Smooth muscle cell (in vitro differentiated cells): ENCODE measurements at regions not wholly inside any gene's neighbourhood (a gene's known extent, or its start where the extent isn't known, plus 50 kb on each side); places are given as distances from the start of the nearest gene placed in this dataset.

Source experiments
- DNase-seq: peaks from one replicate; lab custom pipeline; 2025; ENCODE audit not compliant: unreplicated experiment; lab: John Stamatoyannopoulos, UW
- H2AFZ ChIP-seq: fragments of 200-600 bp; sonication (generic); 2 replicates; pipeline ENCODE4 v1.6.0; 2016; ENCODE audit warnings: antibody characterized with exemption, low read depth, mild to moderate bottlenecking
- H3F3A ChIP-seq: fragments of 200-600 bp; sonication (generic); 2 replicates; pipeline ENCODE4 v1.6.0; 2017; ENCODE audit warnings: antibody characterized with exemption, low read depth
- H3K27ac ChIP-seq: fragments of 200-600 bp; sonication (generic); 2 replicates; pipeline ENCODE4 v1.5.1; 2016; ENCODE audit warnings: low read depth, mild to moderate bottlenecking
- H3K27me3 ChIP-seq: fragments of 200-600 bp; sonication (generic); 2 replicates; pipeline ENCODE4 v1.6.1; 2016; ENCODE audit warnings: low read depth, mild to moderate bottlenecking
- H3K36me3 ChIP-seq: fragments of 200-600 bp; sonication (generic); 2 replicates; pipeline ENCODE4 v1.5.1; 2016; ENCODE audit warnings: low read depth
- H3K4me1 ChIP-seq: fragments of 200-600 bp; sonication (generic); 2 replicates; pipeline ENCODE4 v1.5.1; 2016; ENCODE audit warnings: low read depth
- H3K4me2 ChIP-seq: fragments of 200-600 bp; sonication (generic); 2 replicates; pipeline ENCODE4 v1.6.0; 2016; ENCODE audit warnings: mild to moderate bottlenecking
- H3K4me3 ChIP-seq: fragments of 200-600 bp; sonication (generic); 2 replicates; pipeline ENCODE4 v1.5.1; 2016; ENCODE audit warnings: mild to moderate bottlenecking
- H3K79me2 ChIP-seq: fragments of 200-600 bp; sonication (generic); 2 replicates; pipeline ENCODE4 v1.6.0; 2016; ENCODE audit warnings: low read depth, mild to moderate bottlenecking
- H3K9ac ChIP-seq: fragments of 200-600 bp; sonication (generic); 2 replicates; pipeline ENCODE4 v1.6.0; 2016; ENCODE audit warnings: low read depth
- H3K9me3 ChIP-seq: fragments of 200-600 bp; sonication (generic); replicated peaks from 2 replicates; pipeline ENCODE4 v1.5.1; 2016; ENCODE audit warnings: low read depth
- H4K20me1 ChIP-seq: fragments of 200-600 bp; sonication (generic); 2 replicates; pipeline ENCODE4 v1.6.0; 2016; ENCODE audit warnings: low read depth
- WGBS: methylation state at CpG from one replicate; pipeline ENCODE4 v1.1.7; 2016; ENCODE audit warnings: low lambda C conversion rate; 5-methylcytosine and 5-hydroxymethylcytosine counted together
- TF ChIP-seq, protein P1 (sequence below): fragments of 200-600 bp; sonication (generic); IDR thresholded peaks from 2 replicates; pipeline ENCODE4 v1.5.1; 2017; ENCODE audit warnings: borderline replicate concordance, mild to moderate bottlenecking, antibody characterized with exemption; ENCODE audit not compliant: insufficient read depth, poor library complexity, severe bottlenecking

- Histone ChIP-seq H4K20me1 (no peaks in the 10 kb centered on the region), H2AFZ (no peak overlapping the region), H3K9ac (no peak overlapping the region), H3K27me3 (no peaks in the 10 kb centered on the region), H3K36me3 (no peaks in the 10 kb centered on the region), H3K4me1 (no peaks in the 10 kb centered on the region), H3K4me3 (no peak overlapping the region), H3K4me2 (no peak overlapping the region), H3K27ac (no peak overlapping the region), H3K79me2 (no peaks in the 10 kb centered on the region), H3K9me3 (no peaks in the 10 kb centered on the region), H3F3A (no peaks in the 10 kb centered on the region)
- 91% methylated on average over 8 of the region's 8 CpGs for WGBS
- TF ChIP-seq, protein P1, sequence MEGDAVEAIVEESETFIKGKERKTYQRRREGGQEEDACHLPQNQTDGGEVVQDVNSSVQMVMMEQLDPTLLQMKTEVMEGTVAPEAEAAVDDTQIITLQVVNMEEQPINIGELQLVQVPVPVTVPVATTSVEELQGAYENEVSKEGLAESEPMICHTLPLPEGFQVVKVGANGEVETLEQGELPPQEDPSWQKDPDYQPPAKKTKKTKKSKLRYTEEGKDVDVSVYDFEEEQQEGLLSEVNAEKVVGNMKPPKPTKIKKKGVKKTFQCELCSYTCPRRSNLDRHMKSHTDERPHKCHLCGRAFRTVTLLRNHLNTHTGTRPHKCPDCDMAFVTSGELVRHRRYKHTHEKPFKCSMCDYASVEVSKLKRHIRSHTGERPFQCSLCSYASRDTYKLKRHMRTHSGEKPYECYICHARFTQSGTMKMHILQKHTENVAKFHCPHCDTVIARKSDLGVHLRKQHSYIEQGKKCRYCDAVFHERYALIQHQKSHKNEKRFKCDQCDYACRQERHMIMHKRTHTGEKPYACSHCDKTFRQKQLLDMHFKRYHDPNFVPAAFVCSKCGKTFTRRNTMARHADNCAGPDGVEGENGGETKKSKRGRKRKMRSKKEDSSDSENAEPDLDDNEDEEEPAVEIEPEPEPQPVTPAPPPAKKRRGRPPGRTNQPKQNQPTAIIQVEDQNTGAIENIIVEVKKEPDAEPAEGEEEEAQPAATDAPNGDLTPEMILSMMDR, result no peak
- no peak for DNase-seq
Measured at GRCh38 chr2:240226672-240227537, 86.4 kb upstream of the OTOS start.

DNA sequence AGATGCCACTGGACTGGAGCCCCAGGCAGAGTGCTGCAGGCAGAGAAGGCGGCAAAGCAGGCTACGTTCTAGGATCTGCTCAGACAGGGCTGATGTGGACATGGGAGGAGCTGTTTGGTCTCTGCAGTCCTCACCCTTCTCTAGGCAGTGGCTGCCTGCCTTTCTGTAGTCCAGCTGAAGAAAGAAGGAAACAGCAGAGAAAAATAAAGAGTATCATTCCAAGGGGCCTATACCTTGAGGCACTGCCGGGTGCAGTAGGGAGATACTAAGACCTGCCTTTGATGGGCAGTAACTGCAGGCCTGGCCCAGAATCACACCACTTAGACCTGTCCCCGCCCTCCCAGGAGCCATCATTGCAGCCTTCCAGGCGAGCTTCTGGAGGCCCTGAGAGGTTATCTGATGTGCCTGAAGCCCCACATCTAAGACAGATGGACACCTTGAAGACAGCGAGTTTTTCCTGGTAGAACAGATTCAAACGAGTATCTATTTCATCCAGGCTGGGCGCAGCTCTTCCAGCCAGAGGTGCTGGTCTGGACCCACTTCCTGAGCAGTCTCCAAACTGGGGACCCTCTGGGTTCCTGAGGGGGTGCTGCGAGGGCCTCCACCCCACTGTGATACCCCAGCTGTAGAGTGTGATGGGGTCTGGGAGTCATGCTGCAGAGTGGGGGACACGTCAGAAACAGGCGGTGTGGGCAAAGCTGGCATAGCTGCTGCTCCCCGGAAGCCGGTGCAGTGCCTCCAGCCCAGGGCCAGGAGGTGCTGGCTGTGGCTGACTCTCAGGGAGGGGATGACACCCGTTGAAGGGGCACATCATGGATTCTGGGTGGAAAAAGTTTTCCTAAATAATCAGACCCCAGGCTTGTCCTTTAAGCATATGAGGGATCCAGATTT lies 87.3 kb upstream of the OTOS start:
- no peak for DNase-seq

GRCh38 chr2:240229005-240229404 lies 88.5 kb upstream of the OTOS start:
- Histone ChIP-seq H3K27ac (no peak overlapping the region), H3K9me3 (no peaks in the 10 kb centered on the region), H3K4me1 (no peaks in the 10 kb centered on the region), H3K79me2 (no peaks in the 10 kb centered on the region), H3K4me2 (no peak overlapping the region), H2AFZ (no peak overlapping the region), H3K9ac (no peak overlapping the region), H4K20me1 (no peaks in the 10 kb centered on the region), H3K4me3 (no peak overlapping the region), H3K27me3 (no peaks in the 10 kb centered on the region), H3K36me3 (no peaks in the 10 kb centered on the region), H3F3A (no peaks in the 10 kb centered on the region)
- 0% methylated on average over 1 of the region's 1 CpG for WGBS
- TF ChIP-seq, protein P1, result no peak
- DNase-seq, result no peak

More for the DNA sequence above, 87.3 kb upstream of the OTOS start:
- no peak overlapping the region for H2AFZ ChIP-seq
- H3K9ac ChIP-seq, result no peak overlapping the region
- no peaks in the 10 kb centered on the region for H3K4me1 ChIP-seq
- no peaks in the 10 kb centered on the region for H3K27me3 ChIP-seq
- H3K4me3 ChIP-seq, result no peak overlapping the region
- H3K4me2 ChIP-seq, result no peak overlapping the region
- H4K20me1 ChIP-seq, result no peaks in the 10 kb centered on the region
- no peak overlapping the region for H3K27ac ChIP-seq
- H3K36me3 ChIP-seq, result no peaks in the 10 kb centered on the region
- no peaks in the 10 kb centered on the region for H3K79me2 ChIP-seq
- H3K9me3 ChIP-seq, result no peaks in the 10 kb centered on the region
- WGBS, result 74% methylated on average over 14 of the region's 14 CpGs
- H3F3A ChIP-seq, result no peaks in the 10 kb centered on the region
- TF ChIP-seq, protein P1, result no peak
